Right lobe of liver (tissue), 4 donors: ENCODE measurements at regions not wholly inside any gene's neighbourhood (a gene's known extent, or its start where the extent isn't known, plus 50 kb on each side); places are given as distances from the start of the nearest gene placed in this dataset.

Experiments used
- CTCF ChIP-seq, 4 donors: fragments of 200-600 bp in 3 of 4; fragments of 450-650 bp in 1 of 4; IDR thresholded peaks; one replicate each; pipeline versions ENCODE4 v1.5.1 to v1.8.0; 2016 to 2022; ENCODE audit warnings: antibody characterized with exemption in 4 of 4, mild to moderate bottlenecking in 2 of 4
- POLR2A ChIP-seq: fragments of 450-650 bp; IDR thresholded peaks from one replicate; pipeline ENCODE4 v1.6.1; 2017; ENCODE audit warnings: antibody characterized with exemption, mild to moderate bottlenecking
- donor health status: DM: no; HTN: no; CAD: no.
- donor health status: DM: no; HTN: no; CAD: no.
- donor health status: DM: no; HTN: yes; CAD: no.

DNA sequence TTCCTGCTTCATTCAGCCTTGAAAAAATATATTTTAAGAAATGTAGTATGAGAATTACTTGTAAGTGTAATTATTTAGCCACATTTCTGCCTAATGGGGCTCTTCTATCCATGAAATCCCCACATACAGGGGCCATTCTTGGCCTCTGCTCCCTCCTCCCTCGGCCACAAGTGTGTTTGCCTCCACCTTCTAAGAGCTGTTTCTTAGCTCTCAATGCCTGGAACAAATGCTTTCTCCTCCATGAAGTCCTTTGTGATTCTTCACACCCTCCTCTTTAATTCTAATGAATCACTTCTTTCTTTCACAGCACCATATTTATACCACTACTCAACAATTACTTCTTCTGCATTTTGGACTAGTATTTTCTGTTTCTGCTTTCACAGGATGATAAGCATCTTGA lies 88.8 kb upstream of the BET1 start:
- TF ChIP-seq CTCF (IDR thresholded peaks at IDR 0.05) (no peak), POLR2A (no peak)
